ENCODE measurements at regions not wholly inside any gene's neighbourhood (a gene's known extent, or its start where the extent isn't known, plus 50 kb on each side); places are given as distances from the start of the nearest gene placed in this dataset.

DNA sequence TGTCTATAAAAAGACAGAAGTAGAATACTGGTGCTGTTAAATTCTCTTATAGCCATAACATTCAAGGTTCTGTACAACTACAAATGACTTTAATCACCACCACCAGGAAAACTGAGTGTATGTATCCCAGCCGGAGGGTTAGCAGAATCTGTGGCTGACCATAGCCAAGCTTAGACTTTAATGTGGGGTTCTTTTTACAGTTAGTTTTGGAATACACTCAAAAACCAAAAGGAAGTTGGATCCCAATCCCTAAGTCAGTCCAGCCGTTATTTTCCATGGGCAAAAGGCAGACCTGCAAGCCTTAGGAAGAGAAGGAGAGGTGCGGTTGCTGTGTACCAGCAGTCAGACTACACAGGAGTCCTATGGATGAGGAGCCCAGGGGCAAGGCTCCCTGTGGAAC, 179.8 kb downstream of the ENC1 start:
- Histone ChIP-seq H3K27me3 (replicated peaks; ENCODE audit: insufficient read depth) (no peaks in the 10 kb centered on the region), H3K4me1 (ENCODE audit: control insufficient read depth in 1 of 2, low read depth in 2 of 2) (no peaks in the 10 kb centered on the region), H3K4me3 (no peak overlapping the region), H3K27ac (no peak overlapping the region), H3K9me3 (no peaks in the 10 kb centered on the region), H3K36me3 (no peaks in the 10 kb centered on the region)
- DNase-seq (ENCODE audit: low spot score) (no peak), ATAC-seq (ENCODE audit: insufficient number of reproducible peaks, low FRiP score, low read depth) (no peak)
- TF ChIP-seq, protein P1, sequence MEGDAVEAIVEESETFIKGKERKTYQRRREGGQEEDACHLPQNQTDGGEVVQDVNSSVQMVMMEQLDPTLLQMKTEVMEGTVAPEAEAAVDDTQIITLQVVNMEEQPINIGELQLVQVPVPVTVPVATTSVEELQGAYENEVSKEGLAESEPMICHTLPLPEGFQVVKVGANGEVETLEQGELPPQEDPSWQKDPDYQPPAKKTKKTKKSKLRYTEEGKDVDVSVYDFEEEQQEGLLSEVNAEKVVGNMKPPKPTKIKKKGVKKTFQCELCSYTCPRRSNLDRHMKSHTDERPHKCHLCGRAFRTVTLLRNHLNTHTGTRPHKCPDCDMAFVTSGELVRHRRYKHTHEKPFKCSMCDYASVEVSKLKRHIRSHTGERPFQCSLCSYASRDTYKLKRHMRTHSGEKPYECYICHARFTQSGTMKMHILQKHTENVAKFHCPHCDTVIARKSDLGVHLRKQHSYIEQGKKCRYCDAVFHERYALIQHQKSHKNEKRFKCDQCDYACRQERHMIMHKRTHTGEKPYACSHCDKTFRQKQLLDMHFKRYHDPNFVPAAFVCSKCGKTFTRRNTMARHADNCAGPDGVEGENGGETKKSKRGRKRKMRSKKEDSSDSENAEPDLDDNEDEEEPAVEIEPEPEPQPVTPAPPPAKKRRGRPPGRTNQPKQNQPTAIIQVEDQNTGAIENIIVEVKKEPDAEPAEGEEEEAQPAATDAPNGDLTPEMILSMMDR (IDR thresholded peaks at IDR 0.05), result no peak

DNA sequence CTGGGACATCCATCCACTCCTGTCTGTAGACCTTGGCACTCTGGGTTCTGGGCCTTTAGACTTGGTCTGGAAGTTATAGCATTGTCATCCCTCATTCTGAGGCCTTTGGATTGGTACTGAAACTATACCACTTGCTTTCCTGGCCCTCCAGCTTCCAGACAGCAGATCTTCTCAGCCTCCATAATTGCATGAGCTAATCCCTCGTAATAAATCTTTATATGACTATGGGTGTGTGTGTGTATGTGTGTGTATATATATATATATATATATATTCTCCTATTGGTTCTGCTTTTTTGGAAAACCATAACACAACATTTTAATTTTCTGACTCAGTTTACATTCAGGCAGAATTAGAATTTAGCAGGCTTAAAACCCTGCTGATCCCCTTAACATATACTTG, 180.5 kb downstream of the ENC1 start:
- ATAC-seq (ENCODE audit: insufficient number of reproducible peaks, low FRiP score, low read depth), result no peak
- no peak for DNase-seq (ENCODE audit: low spot score)
- H3K4me3 ChIP-seq, result no peak overlapping the region
- TF ChIP-seq, protein P1 (IDR thresholded peaks at IDR 0.05), result no peak
- no peaks in the 10 kb centered on the region for H3K27me3 ChIP-seq (replicated peaks; ENCODE audit: insufficient read depth)
- H3K9me3 ChIP-seq, result no peaks in the 10 kb centered on the region
- H3K4me1 ChIP-seq (ENCODE audit: control insufficient read depth in 1 of 2, low read depth in 2 of 2), result no peaks in the 10 kb centered on the region
- H3K27ac ChIP-seq, result no peak overlapping the region
- no peaks in the 10 kb centered on the region for H3K36me3 ChIP-seq

DNA sequence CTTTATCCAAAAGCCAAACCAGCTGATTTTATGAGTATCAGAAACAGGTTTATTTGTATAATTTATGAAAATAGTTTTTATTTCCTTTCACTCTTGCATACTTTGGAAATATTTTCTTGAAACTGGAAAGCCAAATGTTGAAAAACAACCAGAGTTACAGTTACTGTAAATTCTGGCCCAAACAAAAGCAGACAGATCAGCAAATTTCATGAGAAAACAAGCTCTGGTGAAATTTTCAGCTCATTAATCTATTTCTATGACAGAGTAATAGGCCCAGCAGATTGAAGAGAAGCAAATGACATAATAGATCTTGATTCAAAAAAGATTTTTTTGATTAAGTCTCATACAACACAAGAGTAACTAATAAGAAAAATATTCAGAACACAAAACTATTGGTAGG, 182.7 kb downstream of the ENC1 start:
- DNase-seq (ENCODE audit: low spot score) (no peak), ATAC-seq (ENCODE audit: insufficient number of reproducible peaks, low FRiP score, low read depth) (no peak)
- Histone ChIP-seq H3K27me3 (replicated peaks; ENCODE audit: insufficient read depth) (no peaks in the 10 kb centered on the region), H3K4me3 (no peak overlapping the region), H3K9me3 (no peaks in the 10 kb centered on the region), H3K4me1 (ENCODE audit: control insufficient read depth in 1 of 2, low read depth in 2 of 2) (no peaks in the 10 kb centered on the region), H3K36me3 (no peaks in the 10 kb centered on the region), H3K27ac (no peak overlapping the region)
- TF ChIP-seq, protein P1 (IDR thresholded peaks at IDR 0.05), result no peak

DNA sequence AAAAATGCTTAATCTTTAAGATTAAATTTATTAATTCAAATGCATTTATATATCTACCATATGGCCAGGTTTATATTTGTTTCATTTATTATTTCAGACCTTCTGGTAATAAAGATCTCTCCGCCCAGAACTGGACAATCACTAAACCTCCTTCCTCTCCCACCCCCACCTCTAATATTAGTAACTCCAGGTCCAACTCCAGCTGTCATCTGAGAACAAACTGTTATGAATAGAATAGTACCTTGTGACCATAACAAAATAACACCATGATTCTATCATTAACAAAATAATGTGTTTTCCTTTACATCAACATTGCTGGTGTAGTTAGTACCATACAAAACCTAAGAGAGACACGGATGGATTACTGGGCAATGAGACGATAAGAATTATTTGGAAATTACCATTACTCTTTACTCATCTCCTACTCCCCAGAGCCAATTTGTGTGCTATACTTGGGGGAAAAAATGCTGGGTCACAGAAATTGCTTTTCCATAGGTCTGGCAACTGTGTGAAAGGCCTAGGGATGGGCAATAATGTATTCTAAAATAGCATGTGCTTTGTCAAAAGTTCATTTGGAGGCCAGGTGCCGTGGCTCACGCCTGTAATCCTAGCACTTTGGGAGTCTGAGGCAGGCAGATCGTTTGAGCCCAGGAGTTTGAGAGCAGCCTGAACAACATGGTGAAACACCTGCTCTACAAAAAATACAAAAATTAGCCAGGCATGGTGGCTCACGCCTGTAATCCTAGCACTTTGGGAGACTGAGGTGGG, 186.1 kb downstream of the ENC1 start:
- TF ChIP-seq, protein P1 (IDR thresholded peaks at IDR 0.05), result no peak
- H3K27ac ChIP-seq, result no peak overlapping the region
- no peaks in the 10 kb centered on the region for H3K4me1 ChIP-seq (ENCODE audit: control insufficient read depth in 1 of 2, low read depth in 2 of 2)
- no peak overlapping the region for H3K4me3 ChIP-seq
- H3K36me3 ChIP-seq, result no peaks in the 10 kb centered on the region
- no peaks in the 10 kb centered on the region for H3K27me3 ChIP-seq (replicated peaks; ENCODE audit: insufficient read depth)
- DNase-seq (ENCODE audit: low spot score), result no peak
- ATAC-seq (ENCODE audit: insufficient number of reproducible peaks, low FRiP score, low read depth), result no peak
- H3K9me3 ChIP-seq, result no peaks in the 10 kb centered on the region

DNA sequence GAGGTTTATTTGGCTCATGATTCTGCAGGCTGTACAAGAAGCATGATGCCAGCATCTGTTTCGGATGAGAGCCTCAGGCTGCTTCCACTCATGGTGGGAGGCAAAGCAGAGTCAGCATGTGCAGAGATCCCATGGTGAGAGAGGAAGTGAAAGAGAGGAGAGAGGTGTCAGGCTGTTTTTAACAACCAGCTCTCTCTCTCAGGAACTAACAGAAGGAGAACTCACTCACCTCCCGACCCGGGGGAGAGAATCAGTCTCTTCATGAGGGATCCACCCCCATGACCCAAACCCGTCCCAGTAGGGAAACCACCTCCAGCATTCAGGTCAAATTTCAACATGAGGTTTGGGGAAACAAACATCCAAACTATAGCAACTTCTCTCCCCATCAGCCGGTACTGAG, 187.7 kb downstream of the ENC1 start:
- DNase-seq (ENCODE audit: low spot score) (no peak), ATAC-seq (ENCODE audit: insufficient number of reproducible peaks, low FRiP score, low read depth) (no peak)
- Histone ChIP-seq H3K9me3 (no peaks in the 10 kb centered on the region), H3K27ac (no peak overlapping the region), H3K4me1 (ENCODE audit: control insufficient read depth in 1 of 2, low read depth in 2 of 2) (no peaks in the 10 kb centered on the region), H3K4me3 (no peak overlapping the region), H3K36me3 (no peaks in the 10 kb centered on the region), H3K27me3 (replicated peaks; ENCODE audit: insufficient read depth) (no peaks in the 10 kb centered on the region)
- TF ChIP-seq, protein P1 (IDR thresholded peaks at IDR 0.05), result no peak

All from thoracic aorta (tissue), 2 donors.